Ovary (tissue), 7 donors: ENCODE measurements at regions not wholly inside any gene's neighbourhood (a gene's known extent, or its start where the extent isn't known, plus 50 kb on each side); places are given as distances from the start of the nearest gene placed in this dataset.

Source experiments
- DNase-seq, 5 donors: peaks; one replicate each; pipeline ENCODE4 v3.0.0-alpha.2; 2019 to 2020
- H3K27ac ChIP-seq, 2 donors: fragments of 200-600 bp; one replicate each; pipeline versions ENCODE4 v1.5.1 to v1.8.0; 2019 to 2022
- H3K27me3 ChIP-seq: fragments of 200-600 bp; one replicate; pipeline ENCODE4 v1.8.0; 2022
- H3K36me3 ChIP-seq: fragments of 200-600 bp; sonication (generic); one replicate; pipeline ENCODE4 v1.5.1; 2019
- H3K4me1 ChIP-seq: one replicate; pipeline ENCODE4 v1.8.1; 2013; ENCODE audit warnings: mild to moderate bottlenecking, moderate library complexity; ENCODE audit not compliant: insufficient read depth
- H3K4me3 ChIP-seq: fragments of 200-600 bp; sonication (generic); one replicate; pipeline ENCODE4 v1.5.1; 2017
- H3K9me3 ChIP-seq, 2 donors: fragments of 200-600 bp in 1 of 2; sonication (generic) in 1 of 2; one replicate each; pipeline versions ENCODE4 v1.5.1 to v1.8.1; 2013 to 2019; ENCODE audit warnings: mild to moderate bottlenecking in 1 of 2, moderate library complexity in 1 of 2
- CTCF ChIP-seq, 3 donors: fragments of 450-650 bp in 2 of 3; fragments of 200-600 bp in 1 of 3; IDR thresholded peaks; one replicate each; pipeline versions ENCODE4 v1.5.1 to v1.8.0; 2016 to 2022; ENCODE audit warnings: antibody characterized with exemption in 3 of 3, mild to moderate bottlenecking in 1 of 3
- EP300 ChIP-seq: sonication (generic); formaldehyde crosslinking; IDR thresholded peaks from one replicate; pipeline ENCODE4 v1.6.1; 2017; ENCODE audit warnings: antibody characterized with exemption
- POLR2A ChIP-seq: fragments of 450-650 bp; IDR thresholded peaks from one replicate; pipeline ENCODE4 v1.6.1; 2017; ENCODE audit warnings: antibody characterized with exemption, mild to moderate bottlenecking, moderate library complexity
- WGBS, 3 donors: extraction: QIAGEN DNeasy Blood & Tissue Kit in 1 of 3; methylation state at CpG; one replicate each; pipeline versions ENCODE4 v1.1.5 to v1.1.7; 2013 to 2017; 5-methylcytosine and 5-hydroxymethylcytosine counted together
- intact Hi-C, 4 donors: fragments of 100-400 bp; cut with DNase I; formaldehyde crosslinking; loops; one replicate each; pipeline versions ENCODE4 v1.11.0 to v1.15.1; 2022 to 2023
- donor health status: DM: no; HTN: no; CAD: no; lungs with moderate emphysema.
- donor health status: DM: no; HTN: no; CAD: no.
- donor health status: Bipolar disorder and iron deficiency.
- donor health status: DM: no; HTN: no; CAD: no.
- donor health status: DM: yes; HTN: yes; CAD: no.

GRCh38 chr5:167792514-167792913, 498.9 kb upstream of the WWC1 start:
- Histone ChIP-seq H3K4me1 (no peaks in the 10 kb centered on the region), H3K4me3 (no peak overlapping the region), H3K36me3 (no peaks in the 10 kb centered on the region), H3K27me3 (no peaks in the 10 kb centered on the region), H3K9me3 (no peaks in the 10 kb centered on the region), H3K27ac (no peak overlapping the region)
- WGBS, 3 donors, result 79 to 85% (median 80%) methylated on average over 7 of the region's 7 CpGs
- no peak for DNase-seq
- no peak for TF ChIP-seq EP300
- TF ChIP-seq CTCF (IDR thresholded peaks at IDR 0.05), result no peak
- TF ChIP-seq POLR2A, result no peak
- intact Hi-C loops, result no loop called here

- WGBS, 3 donors, result 90 to 99% (median 92%) methylated on average over 1 of the region's 1 CpG
- Histone ChIP-seq H3K27me3 (no peaks in the 10 kb centered on the region), H3K4me1 (no peaks in the 10 kb centered on the region), H3K27ac (no peak overlapping the region), H3K36me3 (no peaks in the 10 kb centered on the region), H3K9me3 (no peaks in the 10 kb centered on the region), H3K4me3 (no peak overlapping the region)
- DNase-seq, result no peak
- intact Hi-C loops, result no loop called here
- TF ChIP-seq CTCF (IDR thresholded peaks at IDR 0.05) (no peak), EP300 (no peak), POLR2A (no peak)
These were observed 497.7 kb upstream of the WWC1 start for GRCh38 chr5:167793700-167794099.

- Histone ChIP-seq H3K27ac (no peak overlapping the region), H3K27me3 (no peaks in the 10 kb centered on the region), H3K4me1 (no peaks in the 10 kb centered on the region), H3K9me3 (no peaks in the 10 kb centered on the region), H3K4me3 (no peak overlapping the region), H3K36me3 (no peaks in the 10 kb centered on the region)
- no peak for DNase-seq
- WGBS, 3 donors, result 49 to 67% (median 50%) methylated on average over 4 of the region's 4 CpGs
- intact Hi-C loops, result no loop called here
- TF ChIP-seq EP300 (no peak), CTCF (IDR thresholded peaks at IDR 0.05) (no peak), POLR2A (no peak)
These were observed 497.3 kb upstream of the WWC1 start for GRCh38 chr5:167794121-167794520.

- no peak for DNase-seq
- no peak overlapping the region for H3K27ac ChIP-seq
- intact Hi-C loops, result no loop called here
- TF ChIP-seq EP300, result no peak
- TF ChIP-seq POLR2A, result no peak
- no peak for TF ChIP-seq CTCF (IDR thresholded peaks at IDR 0.05)
- no peaks in the 10 kb centered on the region for H3K4me1 ChIP-seq
- no peak overlapping the region for H3K4me3 ChIP-seq
- H3K36me3 ChIP-seq, result no peaks in the 10 kb centered on the region
- H3K9me3 ChIP-seq, result no peaks in the 10 kb centered on the region
- WGBS, 3 donors, result 82 to 87% (median 86%) methylated on average over 5 of the region's 5 CpGs
- no peaks in the 10 kb centered on the region for H3K27me3 ChIP-seq
These were observed 494.8 kb upstream of the WWC1 start for GRCh38 chr5:167796672-167797071.

GRCh38 chr5:167797933-167798332, 493.5 kb upstream of the WWC1 start:
- H3K4me3 ChIP-seq, result no peak overlapping the region
- H3K27ac ChIP-seq, result no peak overlapping the region
- H3K9me3 ChIP-seq, result no peaks in the 10 kb centered on the region
- intact Hi-C loops, result no loop called here
- H3K27me3 ChIP-seq, result no peaks in the 10 kb centered on the region
- no peaks in the 10 kb centered on the region for H3K36me3 ChIP-seq
- no peak for DNase-seq
- TF ChIP-seq POLR2A (no peak), EP300 (no peak), CTCF (IDR thresholded peaks at IDR 0.05) (no peak)
- H3K4me1 ChIP-seq, result no peaks in the 10 kb centered on the region
- WGBS, 3 donors, result 81 to 86% (median 83%) methylated on average over 3 of the region's 3 CpGs
